Testis (tissue), 2 donors: ENCODE measurements at regions not wholly inside any gene's neighbourhood (a gene's known extent, or its start where the extent isn't known, plus 50 kb on each side); places are given as distances from the start of the nearest gene placed in this dataset.

Experiments used
- POLR2A ChIP-seq: fragments of 450-650 bp; IDR thresholded peaks from one replicate; pipeline ENCODE4 v1.6.1; 2017; ENCODE audit warnings: antibody characterized with exemption, mild to moderate bottlenecking, moderate library complexity
- TF ChIP-seq, protein P1 (sequence below), 3 experiments: fragments of 450-650 bp in 2 of 3; fragments of 200-600 bp in 1 of 3; sonication (generic) in 1 of 3; IDR thresholded peaks; one replicate each; pipeline ENCODE4 v1.5.1; 2016 to 2019; ENCODE audit warnings: antibody characterized with exemption in 3 of 3, mild to moderate bottlenecking in 2 of 3, moderate library complexity in 1 of 3

DNA sequence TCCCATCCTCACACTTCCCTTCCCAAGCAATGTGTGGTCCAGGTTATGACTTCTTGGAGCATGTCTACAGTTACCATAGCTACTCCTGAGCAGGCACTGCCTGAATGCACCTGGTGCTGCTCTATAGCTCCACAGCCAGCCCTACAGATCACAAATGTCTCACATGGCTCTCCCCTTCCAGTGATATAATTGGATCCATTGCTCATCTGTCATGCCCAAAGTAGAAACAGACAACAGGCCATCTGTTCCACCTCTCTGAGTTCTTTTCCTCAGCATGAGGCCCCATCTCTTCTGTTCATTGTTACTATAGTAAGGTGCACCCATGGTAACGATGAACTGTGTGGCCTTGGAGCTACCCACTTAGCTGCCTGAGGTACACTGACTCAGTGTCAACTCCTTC lies 320.3 kb upstream of the ZC3H12C start:
- TF ChIP-seq, protein P1, sequence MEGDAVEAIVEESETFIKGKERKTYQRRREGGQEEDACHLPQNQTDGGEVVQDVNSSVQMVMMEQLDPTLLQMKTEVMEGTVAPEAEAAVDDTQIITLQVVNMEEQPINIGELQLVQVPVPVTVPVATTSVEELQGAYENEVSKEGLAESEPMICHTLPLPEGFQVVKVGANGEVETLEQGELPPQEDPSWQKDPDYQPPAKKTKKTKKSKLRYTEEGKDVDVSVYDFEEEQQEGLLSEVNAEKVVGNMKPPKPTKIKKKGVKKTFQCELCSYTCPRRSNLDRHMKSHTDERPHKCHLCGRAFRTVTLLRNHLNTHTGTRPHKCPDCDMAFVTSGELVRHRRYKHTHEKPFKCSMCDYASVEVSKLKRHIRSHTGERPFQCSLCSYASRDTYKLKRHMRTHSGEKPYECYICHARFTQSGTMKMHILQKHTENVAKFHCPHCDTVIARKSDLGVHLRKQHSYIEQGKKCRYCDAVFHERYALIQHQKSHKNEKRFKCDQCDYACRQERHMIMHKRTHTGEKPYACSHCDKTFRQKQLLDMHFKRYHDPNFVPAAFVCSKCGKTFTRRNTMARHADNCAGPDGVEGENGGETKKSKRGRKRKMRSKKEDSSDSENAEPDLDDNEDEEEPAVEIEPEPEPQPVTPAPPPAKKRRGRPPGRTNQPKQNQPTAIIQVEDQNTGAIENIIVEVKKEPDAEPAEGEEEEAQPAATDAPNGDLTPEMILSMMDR (IDR thresholded peaks at IDR 0.05): no peak
- no peak for TF ChIP-seq POLR2A
